ENCODE measurements at regions not wholly inside any gene's neighbourhood (a gene's known extent, or its start where the extent isn't known, plus 50 kb on each side); places are given as distances from the start of the nearest gene placed in this dataset.
"Not testable (repeated sequence)": the region's sequence is repeated elsewhere in the genome, so short reads cannot be mapped to it uniquely, and the experiment has no call there.

DNA sequence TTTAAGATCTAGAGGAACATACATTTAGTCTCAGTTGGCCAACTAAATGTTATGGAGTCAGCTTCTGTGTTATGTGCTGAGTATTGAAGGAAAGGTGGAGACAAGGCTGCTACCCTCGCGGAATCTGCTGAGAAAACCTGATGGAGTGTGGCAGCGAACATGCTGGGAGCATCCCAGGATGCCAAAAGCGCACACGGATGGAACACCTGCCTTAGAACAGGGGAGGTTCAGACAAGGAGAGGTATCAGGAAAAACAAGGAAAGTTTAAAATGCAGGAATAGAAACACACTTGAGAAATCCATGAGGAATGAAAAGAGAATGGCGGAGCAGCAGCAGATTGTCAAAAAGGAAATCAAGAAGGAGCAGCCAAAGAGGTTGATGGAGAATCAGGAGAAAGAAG, 1389.5 kb upstream of the DEFB115 start:
- TF ChIP-seq EZH2 (IDR thresholded peaks at IDR 0.05; ENCODE audit: low read length, unreplicated experiment): not testable (repeated sequence)
- TF ChIP-seq, protein P1, sequence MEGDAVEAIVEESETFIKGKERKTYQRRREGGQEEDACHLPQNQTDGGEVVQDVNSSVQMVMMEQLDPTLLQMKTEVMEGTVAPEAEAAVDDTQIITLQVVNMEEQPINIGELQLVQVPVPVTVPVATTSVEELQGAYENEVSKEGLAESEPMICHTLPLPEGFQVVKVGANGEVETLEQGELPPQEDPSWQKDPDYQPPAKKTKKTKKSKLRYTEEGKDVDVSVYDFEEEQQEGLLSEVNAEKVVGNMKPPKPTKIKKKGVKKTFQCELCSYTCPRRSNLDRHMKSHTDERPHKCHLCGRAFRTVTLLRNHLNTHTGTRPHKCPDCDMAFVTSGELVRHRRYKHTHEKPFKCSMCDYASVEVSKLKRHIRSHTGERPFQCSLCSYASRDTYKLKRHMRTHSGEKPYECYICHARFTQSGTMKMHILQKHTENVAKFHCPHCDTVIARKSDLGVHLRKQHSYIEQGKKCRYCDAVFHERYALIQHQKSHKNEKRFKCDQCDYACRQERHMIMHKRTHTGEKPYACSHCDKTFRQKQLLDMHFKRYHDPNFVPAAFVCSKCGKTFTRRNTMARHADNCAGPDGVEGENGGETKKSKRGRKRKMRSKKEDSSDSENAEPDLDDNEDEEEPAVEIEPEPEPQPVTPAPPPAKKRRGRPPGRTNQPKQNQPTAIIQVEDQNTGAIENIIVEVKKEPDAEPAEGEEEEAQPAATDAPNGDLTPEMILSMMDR (conservative IDR thresholded peaks at IDR 0.05; ENCODE audit: low read depth, low read length): not testable (repeated sequence)

All from PC-3 (cell line).